Osteocyte (in vitro differentiated cells): ENCODE measurements at regions not wholly inside any gene's neighbourhood (a gene's known extent, or its start where the extent isn't known, plus 50 kb on each side); places are given as distances from the start of the nearest gene placed in this dataset.

Experiments
- DNase-seq: peaks from one replicate; pipeline ENCODE4 v3.0.0; 2021; ENCODE audit warnings: mixed read lengths; ENCODE audit not compliant: unreplicated experiment; ENCODE audit errors: extremely low spot score
- H3K27ac Mint-ChIP-seq: one replicate; pipeline ENCODE4 v1.8.0; 2021; ENCODE audit warnings: mild to moderate bottlenecking, mixed read lengths; ENCODE audit not compliant: unreplicated experiment
- H3K27me3 Mint-ChIP-seq: one replicate; pipeline ENCODE4 v1.8.0; 2021; ENCODE audit warnings: mixed read lengths; ENCODE audit not compliant: unreplicated experiment
- H3K36me3 Mint-ChIP-seq: one replicate; pipeline ENCODE4 v1.8.0; 2021; ENCODE audit warnings: mixed read lengths; ENCODE audit not compliant: unreplicated experiment
- H3K4me1 Mint-ChIP-seq: one replicate; pipeline ENCODE4 v1.8.0; 2021; ENCODE audit warnings: mixed read lengths; ENCODE audit not compliant: unreplicated experiment
- H3K4me3 Mint-ChIP-seq: one replicate; pipeline ENCODE4 v1.8.0; 2021; ENCODE audit warnings: mild to moderate bottlenecking, moderate library complexity, mixed read lengths; ENCODE audit not compliant: unreplicated experiment
- H3K9me3 Mint-ChIP-seq: one replicate; pipeline ENCODE4 v1.8.0; 2021; ENCODE audit warnings: mixed read lengths; ENCODE audit not compliant: unreplicated experiment
- TF ChIP-seq, protein P1 (sequence below): fragments of 200-600 bp; sonication (generic); IDR thresholded peaks from 2 replicates; pipeline ENCODE4 v1.5.0; 2021; ENCODE audit warnings: antibody characterized with exemption, mild to moderate bottlenecking, moderate library complexity

- TF ChIP-seq, protein P1, sequence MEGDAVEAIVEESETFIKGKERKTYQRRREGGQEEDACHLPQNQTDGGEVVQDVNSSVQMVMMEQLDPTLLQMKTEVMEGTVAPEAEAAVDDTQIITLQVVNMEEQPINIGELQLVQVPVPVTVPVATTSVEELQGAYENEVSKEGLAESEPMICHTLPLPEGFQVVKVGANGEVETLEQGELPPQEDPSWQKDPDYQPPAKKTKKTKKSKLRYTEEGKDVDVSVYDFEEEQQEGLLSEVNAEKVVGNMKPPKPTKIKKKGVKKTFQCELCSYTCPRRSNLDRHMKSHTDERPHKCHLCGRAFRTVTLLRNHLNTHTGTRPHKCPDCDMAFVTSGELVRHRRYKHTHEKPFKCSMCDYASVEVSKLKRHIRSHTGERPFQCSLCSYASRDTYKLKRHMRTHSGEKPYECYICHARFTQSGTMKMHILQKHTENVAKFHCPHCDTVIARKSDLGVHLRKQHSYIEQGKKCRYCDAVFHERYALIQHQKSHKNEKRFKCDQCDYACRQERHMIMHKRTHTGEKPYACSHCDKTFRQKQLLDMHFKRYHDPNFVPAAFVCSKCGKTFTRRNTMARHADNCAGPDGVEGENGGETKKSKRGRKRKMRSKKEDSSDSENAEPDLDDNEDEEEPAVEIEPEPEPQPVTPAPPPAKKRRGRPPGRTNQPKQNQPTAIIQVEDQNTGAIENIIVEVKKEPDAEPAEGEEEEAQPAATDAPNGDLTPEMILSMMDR: no peak
- Mint-ChIP-seq H3K9me3 (no peaks in the 10 kb centered on the region), H3K27ac (no peak overlapping the region), H3K4me1 (no peaks in the 10 kb centered on the region), H3K4me3 (no peak overlapping the region), H3K36me3 (no peaks in the 10 kb centered on the region), H3K27me3 (peaks cover 38% of the 10 kb centered on the region)
- DNase-seq: no peak
Observed at GRCh38 chr9:88596376-88596775, 61.4 kb downstream of the NXNL2 start.

GRCh38 chr9:88604836-88605511, 70.0 kb downstream of the NXNL2 start:
- peaks cover 18% of the 10 kb centered on the region for H3K27me3 Mint-ChIP-seq
- no peaks in the 10 kb centered on the region for H3K9me3 Mint-ChIP-seq
- peaks cover 8% of the 10 kb centered on the region for H3K4me1 Mint-ChIP-seq
- TF ChIP-seq, protein P1: no peak
- no peak for DNase-seq
- H3K4me3 Mint-ChIP-seq: no peak overlapping the region
- no peak overlapping the region for H3K27ac Mint-ChIP-seq
- H3K36me3 Mint-ChIP-seq: no peaks in the 10 kb centered on the region

DNA sequence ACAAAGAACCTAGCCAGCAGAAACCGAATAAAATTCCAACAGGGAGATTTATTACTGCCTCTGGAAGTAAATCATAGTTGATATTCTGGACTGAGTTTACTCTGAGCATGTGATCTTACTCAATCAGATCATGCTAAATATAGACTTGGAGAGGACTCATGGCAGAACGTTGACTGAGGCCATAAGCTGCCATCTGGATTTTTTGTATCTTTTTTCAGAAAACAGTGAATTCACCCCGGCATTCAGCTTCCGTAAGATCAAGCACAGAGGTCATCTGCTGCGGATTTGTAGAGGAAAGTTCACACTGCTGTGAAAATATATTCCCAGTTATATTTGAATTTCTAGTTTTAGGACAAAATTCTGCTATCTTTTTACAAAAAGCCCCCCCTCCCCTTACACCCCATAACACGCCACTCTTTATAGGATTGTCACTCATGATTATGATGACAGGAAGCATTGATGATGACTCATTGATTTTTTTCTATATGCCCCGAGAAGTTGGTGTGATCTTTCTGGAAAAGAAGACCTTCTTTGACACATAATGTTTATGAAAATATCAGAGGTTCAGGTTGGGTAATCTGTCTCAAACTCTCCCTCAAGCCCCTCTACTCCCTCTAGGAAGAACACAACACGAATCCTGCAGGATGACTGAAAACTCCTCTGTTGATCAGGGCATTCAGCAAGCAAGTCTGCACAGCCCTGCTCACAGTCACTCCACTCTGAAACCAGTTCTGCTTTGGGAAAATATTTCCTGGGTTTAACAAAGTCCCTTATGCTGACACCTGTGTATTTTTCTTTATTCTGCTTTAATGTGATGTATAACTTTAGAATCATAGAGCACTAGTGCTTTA, 70.8 kb downstream of the NXNL2 start:
- no peak overlapping the region for H3K4me3 Mint-ChIP-seq
- DNase-seq: no peak
- no peaks in the 10 kb centered on the region for H3K36me3 Mint-ChIP-seq
- peaks cover 12% of the 10 kb centered on the region for H3K27me3 Mint-ChIP-seq
- H3K27ac Mint-ChIP-seq: no peak overlapping the region
- peaks cover 8% of the 10 kb centered on the region for H3K4me1 Mint-ChIP-seq
- H3K9me3 Mint-ChIP-seq: no peaks in the 10 kb centered on the region
- TF ChIP-seq, protein P1: no peak

DNA sequence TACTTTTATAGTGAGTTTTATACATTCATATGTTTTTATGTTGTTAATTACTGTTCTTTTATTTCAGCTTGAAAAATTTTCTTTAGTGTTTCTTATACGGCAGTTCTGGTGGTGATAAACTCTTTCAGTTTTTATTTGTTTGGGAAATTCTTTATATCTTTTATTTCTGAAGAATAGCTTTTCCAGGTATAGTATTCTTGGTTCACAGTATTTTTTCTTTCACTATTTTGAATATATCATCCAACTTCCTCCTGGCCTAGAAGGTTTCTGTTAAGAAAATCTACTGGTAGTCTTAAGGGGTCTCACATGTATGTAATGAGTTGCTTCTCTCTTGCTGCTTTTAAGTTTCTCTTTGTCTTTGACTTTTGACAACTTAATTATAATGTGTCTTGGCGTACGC, 79.4 kb downstream of the NXNL2 start:
- Mint-ChIP-seq H3K27ac (no peak overlapping the region), H3K4me3 (no peak overlapping the region), H3K4me1 (no peaks in the 10 kb centered on the region), H3K36me3 (no peaks in the 10 kb centered on the region), H3K27me3 (peaks cover 9% of the 10 kb centered on the region), H3K9me3 (peaks cover 26% of the 10 kb centered on the region)
- no peak for DNase-seq
- TF ChIP-seq, protein P1: no peak

DNA sequence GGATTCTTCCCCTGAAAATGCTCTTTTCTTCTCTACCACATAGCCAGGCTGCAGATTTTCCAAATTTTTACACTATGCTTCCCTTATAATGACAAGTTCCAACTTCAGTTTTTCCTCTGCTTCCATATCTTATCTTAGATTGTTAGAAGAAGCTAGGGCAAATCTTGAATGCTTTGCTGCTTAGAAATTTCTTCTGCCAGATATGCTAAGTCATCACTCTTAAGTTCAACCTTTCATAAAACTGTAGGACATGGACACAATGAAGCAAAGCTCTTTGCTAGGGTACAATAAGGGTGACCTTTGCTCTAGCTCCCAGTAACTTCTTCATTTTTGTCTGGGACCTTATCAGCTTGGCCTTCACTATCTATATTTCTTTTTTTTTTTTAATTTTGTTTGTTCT, 88.7 kb downstream of the NXNL2 start:
- no peaks in the 10 kb centered on the region for H3K4me1 Mint-ChIP-seq
- peaks cover 5% of the 10 kb centered on the region for H3K9me3 Mint-ChIP-seq
- no peak overlapping the region for H3K27ac Mint-ChIP-seq
- no peak for DNase-seq
- peaks cover 5% of the 10 kb centered on the region for H3K27me3 Mint-ChIP-seq
- H3K4me3 Mint-ChIP-seq: no peak overlapping the region
- TF ChIP-seq, protein P1: no peak
- H3K36me3 Mint-ChIP-seq: no peaks in the 10 kb centered on the region
